HG02588 (cell line): ENCODE measurements at regions not wholly inside any gene's neighbourhood (a gene's known extent, or its start where the extent isn't known, plus 50 kb on each side); places are given as distances from the start of the nearest gene placed in this dataset.
"Not testable (repeated sequence)": the region's sequence is repeated elsewhere in the genome, so short reads cannot be mapped to it uniquely, and the experiment has no call there.

Experiments used
- ATAC-seq: cut with Tn5 transposase; IDR thresholded peaks from one replicate; pipeline ENCODE4 v1.9.1; 2021; ENCODE audit warnings: mild to moderate bottlenecking, moderate library complexity; ENCODE audit not compliant: unreplicated experiment

GRCh38 chr2:139737659-139738058 is 957.5 kb upstream of the NXPH2 start:
- no peak for ATAC-seq

GRCh38 chr2:139730197-139730596 is 950.0 kb upstream of the NXPH2 start:
- no peak for ATAC-seq

- no peak for ATAC-seq
These were observed 941.3 kb upstream of the NXPH2 start for GRCh38 chr2:139721411-139721995.

- ATAC-seq: no peak
These were observed 939.9 kb upstream of the NXPH2 start for GRCh38 chr2:139720056-139720455.

GRCh38 chr2:139704606-139705005 is 924.4 kb upstream of the NXPH2 start:
- no peak for ATAC-seq

- no peak for ATAC-seq
These were observed 914.1 kb upstream of the NXPH2 start for GRCh38 chr2:139694327-139694726.

- no peak for ATAC-seq
These were observed 906.0 kb upstream of the NXPH2 start for GRCh38 chr2:139686205-139686604.

- ATAC-seq: no peak
These were observed 905.1 kb upstream of the NXPH2 start for GRCh38 chr2:139685090-139685983.

GRCh38 chr2:139684286-139684860 is 904.2 kb upstream of the NXPH2 start:
- ATAC-seq: no peak

- no peak for ATAC-seq
These were observed 894.4 kb upstream of the NXPH2 start for GRCh38 chr2:139674577-139674976.

GRCh38 chr2:139673447-139673846 is 893.3 kb upstream of the NXPH2 start:
- ATAC-seq: not testable (repeated sequence)

GRCh38 chr2:139669675-139670074 is 889.5 kb upstream of the NXPH2 start:
- no peak for ATAC-seq

- ATAC-seq: no peak
These were observed 872.2 kb upstream of the NXPH2 start for GRCh38 chr2:139652385-139652784.

- ATAC-seq: no peak
These were observed 865.4 kb upstream of the NXPH2 start for GRCh38 chr2:139645617-139646016.

GRCh38 chr2:139643139-139643538 is 862.9 kb upstream of the NXPH2 start:
- ATAC-seq: no peak

- ATAC-seq: no peak
These were observed 851.8 kb upstream of the NXPH2 start for GRCh38 chr2:139631966-139632365.

GRCh38 chr2:139628931-139629330 is 848.7 kb upstream of the NXPH2 start:
- no peak for ATAC-seq

GRCh38 chr2:139626128-139626527 is 845.9 kb upstream of the NXPH2 start:
- no peak for ATAC-seq

GRCh38 chr2:139622691-139623090 is 842.5 kb upstream of the NXPH2 start:
- ATAC-seq: no peak

- no peak for ATAC-seq
These were observed 837.6 kb upstream of the NXPH2 start for GRCh38 chr2:139617747-139618146.

- ATAC-seq: no peak
These were observed 833.1 kb upstream of the NXPH2 start for GRCh38 chr2:139613264-139613663.

- no peak for ATAC-seq
These were observed 830.3 kb upstream of the NXPH2 start for GRCh38 chr2:139610512-139610911.
